C4-2B (cell line): ENCODE measurements at regions not wholly inside any gene's neighbourhood (a gene's known extent, or its start where the extent isn't known, plus 50 kb on each side); places are given as distances from the start of the nearest gene placed in this dataset.

Experiments
- ZFX ChIP-seq: fragments of 450-650 bp; IDR thresholded peaks from 2 replicates; pipeline ENCODE4 v1.6.1; 2017
- TF ChIP-seq, protein P1 (sequence below): fragments of 450-650 bp; conservative IDR thresholded peaks from 2 replicates; pipeline ENCODE4 v1.5.1; 2017; ENCODE audit warnings: mild to moderate bottlenecking

DNA sequence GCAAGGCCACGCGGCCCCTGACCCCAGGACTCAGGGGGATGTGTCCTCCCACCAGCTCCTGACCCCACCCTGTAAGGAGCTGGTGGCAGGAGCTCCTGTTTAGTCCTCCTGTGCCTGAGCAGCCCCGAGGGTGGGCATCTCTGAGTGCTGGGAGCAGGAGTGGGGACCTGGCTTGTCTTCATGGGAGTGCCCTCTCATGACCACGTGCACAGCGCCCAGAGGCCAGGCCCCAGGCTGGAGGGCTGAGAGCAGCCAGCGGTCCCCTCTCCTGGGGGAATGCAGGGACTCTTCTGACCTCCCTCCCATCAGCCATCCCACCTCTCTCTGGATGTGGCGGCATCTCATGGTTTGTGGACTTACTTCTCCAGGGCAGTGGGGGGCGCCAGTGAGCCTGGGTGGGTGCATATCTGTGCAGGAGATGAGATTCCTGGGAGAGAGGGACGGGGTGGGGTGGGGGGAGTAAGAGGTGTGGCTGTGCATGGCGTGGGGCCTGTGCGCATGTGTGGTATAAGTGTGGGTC lies 205.6 kb downstream of the TBC1D2B start:
- TF ChIP-seq, protein P1, sequence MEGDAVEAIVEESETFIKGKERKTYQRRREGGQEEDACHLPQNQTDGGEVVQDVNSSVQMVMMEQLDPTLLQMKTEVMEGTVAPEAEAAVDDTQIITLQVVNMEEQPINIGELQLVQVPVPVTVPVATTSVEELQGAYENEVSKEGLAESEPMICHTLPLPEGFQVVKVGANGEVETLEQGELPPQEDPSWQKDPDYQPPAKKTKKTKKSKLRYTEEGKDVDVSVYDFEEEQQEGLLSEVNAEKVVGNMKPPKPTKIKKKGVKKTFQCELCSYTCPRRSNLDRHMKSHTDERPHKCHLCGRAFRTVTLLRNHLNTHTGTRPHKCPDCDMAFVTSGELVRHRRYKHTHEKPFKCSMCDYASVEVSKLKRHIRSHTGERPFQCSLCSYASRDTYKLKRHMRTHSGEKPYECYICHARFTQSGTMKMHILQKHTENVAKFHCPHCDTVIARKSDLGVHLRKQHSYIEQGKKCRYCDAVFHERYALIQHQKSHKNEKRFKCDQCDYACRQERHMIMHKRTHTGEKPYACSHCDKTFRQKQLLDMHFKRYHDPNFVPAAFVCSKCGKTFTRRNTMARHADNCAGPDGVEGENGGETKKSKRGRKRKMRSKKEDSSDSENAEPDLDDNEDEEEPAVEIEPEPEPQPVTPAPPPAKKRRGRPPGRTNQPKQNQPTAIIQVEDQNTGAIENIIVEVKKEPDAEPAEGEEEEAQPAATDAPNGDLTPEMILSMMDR = no peak; the same call in 1 of the 2 replicates
- TF ChIP-seq ZFX = no peak
